ENCODE measurements at regions not wholly inside any gene's neighbourhood (a gene's known extent, or its start where the extent isn't known, plus 50 kb on each side); places are given as distances from the start of the nearest gene placed in this dataset.

DNA sequence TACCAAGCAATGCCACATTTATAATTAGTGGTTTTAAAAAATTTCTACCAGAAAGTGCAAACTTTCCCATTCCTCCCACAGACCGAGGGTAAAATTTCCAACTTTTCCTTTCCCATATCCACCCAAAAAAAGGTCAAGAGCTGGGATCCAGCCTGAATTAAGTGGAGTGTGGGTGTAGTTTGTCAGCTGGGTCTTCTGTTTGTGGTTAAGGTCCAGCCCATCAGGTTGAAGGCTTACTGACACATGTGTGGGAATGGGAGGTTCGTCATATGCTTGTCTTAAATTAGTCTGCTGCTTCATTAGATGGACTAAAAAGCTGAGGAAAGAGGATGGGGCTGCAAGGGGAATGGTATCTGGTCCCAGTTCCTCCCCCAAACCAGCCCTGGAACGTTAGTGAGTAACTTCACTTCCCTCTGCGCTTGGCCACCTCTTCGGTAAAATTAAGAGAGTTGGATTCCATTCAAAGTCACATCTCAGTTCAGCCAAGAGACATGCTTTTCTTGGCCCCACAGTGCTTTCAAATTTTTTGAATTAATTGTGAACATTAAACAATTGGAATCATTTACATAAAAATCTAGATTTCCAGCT, 59.0 kb upstream of the PLCL2 start:
- POLR2A ChIA-PET = no interaction called here
- in situ Hi-C loops (cut with MboI) = no loop called here
- no peak for FAIRE-seq

More for the DNA sequence above, 59.0 kb upstream of the PLCL2 start:
- Histone ChIP-seq H3K27ac (ENCODE audit: extremely low read depth, low read depth, low read length) (no peak overlapping the region), H3K9me1 (ENCODE audit: control insufficient read depth, insufficient read depth, low read length) (no peaks in the 10 kb centered on the region), H4K20me1 (replicated peaks; ENCODE audit: control insufficient read depth, insufficient read depth, low read length) (no peaks in the 10 kb centered on the region), H3K9ac (ENCODE audit: insufficient read depth in 1 of 2, low read depth in 2 of 2, low read length in 2 of 2) (no peak overlapping the region), H3K4me2 (ENCODE audit: insufficient read depth, low read length) (no peak overlapping the region), H3K9me3 (replicated peaks; ENCODE audit: control insufficient read depth, insufficient read depth, low read depth, low read length) (no peaks in the 10 kb centered on the region), H3K4me3 (no peak overlapping the region), H2AFZ (ENCODE audit: low read depth, low read length) (no peak overlapping the region), H3K36me3 (ENCODE audit: control insufficient read depth, insufficient read depth, low read length) (no peaks in the 10 kb centered on the region), H3K4me1 (replicated peaks in 1 of 2; ENCODE audit: control insufficient read depth in 2 of 2, insufficient read depth in 2 of 2, low read length in 2 of 2) (no peaks in the 10 kb centered on the region), H3K27me3 (ENCODE audit: control insufficient read depth in 2 of 2, insufficient read depth in 2 of 2, low read length in 2 of 2) (no peaks in the 10 kb centered on the region), H3K79me2 (ENCODE audit: control insufficient read depth, insufficient read depth, low read length) (no peaks in the 10 kb centered on the region)
- WGBS (ENCODE audit: insufficient coverage, low coverage, missing lambda C conversion rate) = 0% methylated on average over 5 of the region's 5 CpGs
- no TSS peak for BruUV-seq (replicated peaks)
- TF ChIP-seq TGIF2 (CRISPR knock-in tag; IDR thresholded peaks at IDR 0.05) (no peak), ZFP36 (IDR thresholded peaks at IDR 0.05; ENCODE audit: low read depth, low read length, partially characterized antibody) (no peak), TCF7 (IDR thresholded peaks at IDR 0.05; ENCODE audit: borderline replicate concordance) (no peak), HDAC8 (tag; IDR thresholded peaks at IDR 0.05) (no peak), SAFB (IDR thresholded peaks at IDR 0.05; ENCODE audit: borderline replicate concordance, low read depth, low read length) (no peak), TAF15 (IDR thresholded peaks at IDR 0.05; ENCODE audit: low read depth, low read length) (no peak), SPI1 (IDR thresholded peaks at IDR 0.05; ENCODE audit: borderline replicate concordance, low read depth, low read length) (no peak), ZNF121 (CRISPR knock-in tag; conservative IDR thresholded peaks at IDR 0.05) (no peak), EWSR1 (IDR thresholded peaks at IDR 0.05; ENCODE audit: borderline replicate concordance, low read depth, partially characterized antibody) (no peak), ERF (CRISPR knock-in tag; IDR thresholded peaks at IDR 0.05) (no peak), HSF4 (CRISPR knock-in tag; IDR thresholded peaks at IDR 0.05; ENCODE audit: borderline replicate concordance) (no peak), ZBTB34 (CRISPR knock-in tag; IDR thresholded peaks at IDR 0.05) (no peak), MED1 (CRISPR knock-in tag; IDR thresholded peaks at IDR 0.05; ENCODE audit: borderline replicate concordance) (no peak)
- TF ChIP-seq, protein P1, sequence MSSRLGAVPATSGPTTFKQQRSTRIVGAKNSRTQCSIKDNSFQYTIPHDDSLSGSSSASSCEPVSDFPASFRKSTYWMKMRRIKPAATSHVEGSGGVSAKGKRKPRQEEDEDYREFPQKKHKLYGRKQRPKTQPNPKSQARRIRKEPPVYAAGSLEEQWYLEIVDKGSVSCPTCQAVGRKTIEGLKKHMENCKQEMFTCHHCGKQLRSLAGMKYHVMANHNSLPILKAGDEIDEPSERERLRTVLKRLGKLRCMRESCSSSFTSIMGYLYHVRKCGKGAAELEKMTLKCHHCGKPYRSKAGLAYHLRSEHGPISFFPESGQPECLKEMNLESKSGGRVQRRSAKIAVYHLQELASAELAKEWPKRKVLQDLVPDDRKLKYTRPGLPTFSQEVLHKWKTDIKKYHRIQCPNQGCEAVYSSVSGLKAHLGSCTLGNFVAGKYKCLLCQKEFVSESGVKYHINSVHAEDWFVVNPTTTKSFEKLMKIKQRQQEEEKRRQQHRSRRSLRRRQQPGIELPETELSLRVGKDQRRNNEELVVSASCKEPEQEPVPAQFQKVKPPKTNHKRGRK (tag; IDR thresholded peaks at IDR 0.05) = no peak
- intact Hi-C loops (cut with micrococcal nuclease) = loop anchor here (5.0 kb wide), 2 partner anchors 207 to 223 kb away; no protein-coding TSS in a partner anchor
- CTCF ChIA-PET (ENCODE audit: low intra/inter-chr PET ratio) = no interaction called here
- DNase-seq (ENCODE audit: extremely low read depth in 1 of 4, low spot score in 3 of 4) (no peak), ATAC-seq (no peak)

All from K562 (cell line).